ENCODE measurements at regions not wholly inside any gene's neighbourhood (a gene's known extent, or its start where the extent isn't known, plus 50 kb on each side); places are given as distances from the start of the nearest gene placed in this dataset.

DNA sequence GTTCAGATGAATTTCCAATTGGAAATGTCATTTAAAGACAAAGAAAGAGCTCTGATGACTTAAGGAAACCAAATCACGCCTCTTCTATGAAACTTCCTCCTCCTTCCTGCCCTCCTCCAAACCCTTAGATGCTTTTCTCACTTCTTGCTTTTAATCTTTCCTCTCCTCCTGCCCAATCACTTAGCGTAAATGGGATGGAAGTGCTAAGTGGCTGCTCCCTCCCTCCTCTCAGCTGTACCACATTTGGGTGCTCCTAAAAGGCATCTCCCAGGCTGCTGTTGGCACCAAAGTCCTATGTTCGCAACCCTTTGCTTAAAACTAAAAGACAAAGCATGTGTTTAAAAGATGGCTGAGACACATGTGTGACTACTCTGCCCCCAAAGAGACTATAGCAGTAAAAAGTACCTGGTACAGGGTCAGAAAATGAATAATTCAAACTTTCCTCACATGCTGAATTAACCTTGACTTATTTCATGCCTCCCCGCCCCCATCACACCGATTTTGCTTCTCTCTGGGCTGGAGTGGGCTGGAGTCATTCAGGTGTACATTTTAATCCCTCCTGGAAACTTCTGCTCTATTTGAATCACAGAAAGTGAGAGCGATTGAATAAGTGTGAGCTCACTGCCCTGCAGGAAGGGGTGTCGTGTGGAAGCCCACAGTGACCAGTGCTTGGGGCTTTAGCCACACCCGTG, 59.2 kb upstream of the KLF7 start:
- H3K9me3 ChIP-seq (ENCODE audit: insufficient read depth, low read length): no peaks in the 10 kb centered on the region
- no peaks in the 10 kb centered on the region for H3K27me3 ChIP-seq (ENCODE audit: insufficient read depth, insufficient read length)
- TF ChIP-seq SUZ12 (IDR thresholded peaks at IDR 0.05; ENCODE audit: extremely low read depth, insufficient read depth, insufficient read length): no peak
- H3K36me3 ChIP-seq (ENCODE audit: insufficient read depth, insufficient read length, low read length): no peaks in the 10 kb centered on the region
- no peak for DNase-seq (ENCODE audit: low read depth, low spot score)
- no peak overlapping the region for H3K9ac ChIP-seq (ENCODE audit: insufficient read length, low read depth)
- peaks cover 2% of the 10 kb centered on the region for H3K4me1 ChIP-seq (ENCODE audit: insufficient read depth, insufficient read length)
- H3K4me3 ChIP-seq (ENCODE audit: insufficient read length, low read depth): no peak overlapping the region

DNA sequence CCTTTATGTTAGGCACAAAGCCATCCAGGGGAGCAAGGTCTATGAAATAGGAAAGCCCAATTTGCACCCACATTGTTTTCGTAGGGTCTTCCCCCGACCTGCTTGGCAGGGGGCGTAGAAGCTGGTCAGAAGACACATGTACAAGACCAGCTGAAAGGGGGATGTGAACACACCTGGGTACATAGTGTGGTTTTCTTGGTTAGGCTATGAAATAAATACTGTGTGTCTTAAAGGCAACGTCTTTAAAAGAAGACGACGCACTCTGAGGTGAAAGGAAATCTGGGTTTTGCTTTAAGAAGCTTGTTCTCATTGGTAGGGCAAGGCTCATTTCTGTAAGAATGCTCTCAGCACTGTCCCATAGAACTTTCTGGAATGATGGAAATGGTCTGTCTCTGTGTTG, 60.0 kb upstream of the KLF7 start:
- DNase-seq (ENCODE audit: low read depth, low spot score): no peak
- Histone ChIP-seq H3K4me1 (ENCODE audit: insufficient read depth, insufficient read length) (peaks cover 2% of the 10 kb centered on the region), H3K9ac (ENCODE audit: insufficient read length, low read depth) (no peak overlapping the region), H3K27me3 (ENCODE audit: insufficient read depth, insufficient read length) (no peaks in the 10 kb centered on the region), H3K36me3 (ENCODE audit: insufficient read depth, insufficient read length, low read length) (no peaks in the 10 kb centered on the region), H3K4me3 (ENCODE audit: insufficient read length, low read depth) (no peak overlapping the region), H3K9me3 (ENCODE audit: insufficient read depth, low read length) (no peaks in the 10 kb centered on the region)
- TF ChIP-seq YY1 (IDR thresholded peaks at IDR 0.05; ENCODE audit: insufficient read depth, insufficient read length) (no peak), SUZ12 (IDR thresholded peaks at IDR 0.05; ENCODE audit: extremely low read depth, insufficient read depth, insufficient read length) (no peak), ZNF274 (IDR thresholded peaks at IDR 0.05; ENCODE audit: low read depth, low read length) (no peak)

DNA sequence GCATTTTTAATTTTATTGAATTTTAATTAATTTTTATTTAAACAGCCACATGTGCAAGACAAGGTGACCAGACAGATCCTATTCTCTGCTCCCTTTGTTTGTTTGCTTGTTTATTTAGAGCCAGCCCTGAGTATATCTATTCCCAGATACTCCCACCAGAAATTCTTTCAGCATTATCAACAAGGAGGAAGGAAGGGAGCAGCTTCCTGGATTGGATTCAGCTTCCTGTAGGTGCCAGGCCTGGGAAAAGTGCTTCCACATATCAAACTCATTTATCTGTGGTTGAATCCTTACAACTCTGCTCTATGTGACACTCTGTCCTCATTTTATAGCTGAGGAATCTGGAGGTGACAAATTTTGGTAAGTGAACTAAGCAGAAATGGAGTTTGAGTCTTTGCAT, 60.5 kb upstream of the KLF7 start:
- Histone ChIP-seq H3K36me3 (ENCODE audit: insufficient read depth, insufficient read length, low read length) (no peaks in the 10 kb centered on the region), H3K4me1 (ENCODE audit: insufficient read depth, insufficient read length) (peaks cover 2% of the 10 kb centered on the region), H3K4me3 (ENCODE audit: insufficient read length, low read depth) (no peak overlapping the region), H3K9me3 (ENCODE audit: insufficient read depth, low read length) (no peaks in the 10 kb centered on the region), H3K9ac (ENCODE audit: insufficient read length, low read depth) (no peak overlapping the region), H3K27me3 (ENCODE audit: insufficient read depth, insufficient read length) (no peaks in the 10 kb centered on the region)
- DNase-seq (ENCODE audit: low read depth, low spot score): no peak
- no peak for TF ChIP-seq YY1 (IDR thresholded peaks at IDR 0.05; ENCODE audit: insufficient read depth, insufficient read length)
- no peak for TF ChIP-seq SUZ12 (IDR thresholded peaks at IDR 0.05; ENCODE audit: extremely low read depth, insufficient read depth, insufficient read length)
- no peak for TF ChIP-seq ZNF274 (IDR thresholded peaks at IDR 0.05; ENCODE audit: low read depth, low read length)

DNA sequence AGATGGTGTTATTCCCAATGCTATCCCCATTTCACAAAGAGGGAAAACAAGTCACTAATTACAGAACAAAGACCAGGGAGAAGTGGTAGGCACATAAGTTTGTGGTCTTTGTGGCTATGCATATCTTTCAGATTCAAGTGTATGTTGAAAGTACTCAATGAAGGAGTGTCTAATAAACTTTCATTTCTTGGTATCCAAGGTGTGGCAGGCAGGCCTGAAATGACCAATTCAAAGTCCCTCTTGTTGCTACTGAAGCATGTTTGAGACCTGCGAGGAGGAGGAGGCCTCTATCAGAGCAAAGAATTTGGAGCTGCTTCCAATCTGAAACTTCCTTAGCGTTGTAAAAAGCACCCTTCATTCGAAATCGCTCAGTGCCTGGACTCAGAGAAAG, 60.9 kb upstream of the KLF7 start:
- Histone ChIP-seq H3K9ac (ENCODE audit: insufficient read length, low read depth) (no peak overlapping the region), H3K36me3 (ENCODE audit: insufficient read depth, insufficient read length, low read length) (no peaks in the 10 kb centered on the region), H3K9me3 (ENCODE audit: insufficient read depth, low read length) (no peaks in the 10 kb centered on the region), H3K4me1 (ENCODE audit: insufficient read depth, insufficient read length) (peaks cover 5% of the 10 kb centered on the region), H3K27me3 (ENCODE audit: insufficient read depth, insufficient read length) (no peaks in the 10 kb centered on the region), H3K4me3 (ENCODE audit: insufficient read length, low read depth) (no peak overlapping the region)
- no peak for TF ChIP-seq YY1 (IDR thresholded peaks at IDR 0.05; ENCODE audit: insufficient read depth, insufficient read length)
- TF ChIP-seq ZNF274 (IDR thresholded peaks at IDR 0.05; ENCODE audit: low read depth, low read length): no peak
- TF ChIP-seq SUZ12 (IDR thresholded peaks at IDR 0.05; ENCODE audit: extremely low read depth, insufficient read depth, insufficient read length): no peak
- DNase-seq (ENCODE audit: low read depth, low spot score): no peak

DNA sequence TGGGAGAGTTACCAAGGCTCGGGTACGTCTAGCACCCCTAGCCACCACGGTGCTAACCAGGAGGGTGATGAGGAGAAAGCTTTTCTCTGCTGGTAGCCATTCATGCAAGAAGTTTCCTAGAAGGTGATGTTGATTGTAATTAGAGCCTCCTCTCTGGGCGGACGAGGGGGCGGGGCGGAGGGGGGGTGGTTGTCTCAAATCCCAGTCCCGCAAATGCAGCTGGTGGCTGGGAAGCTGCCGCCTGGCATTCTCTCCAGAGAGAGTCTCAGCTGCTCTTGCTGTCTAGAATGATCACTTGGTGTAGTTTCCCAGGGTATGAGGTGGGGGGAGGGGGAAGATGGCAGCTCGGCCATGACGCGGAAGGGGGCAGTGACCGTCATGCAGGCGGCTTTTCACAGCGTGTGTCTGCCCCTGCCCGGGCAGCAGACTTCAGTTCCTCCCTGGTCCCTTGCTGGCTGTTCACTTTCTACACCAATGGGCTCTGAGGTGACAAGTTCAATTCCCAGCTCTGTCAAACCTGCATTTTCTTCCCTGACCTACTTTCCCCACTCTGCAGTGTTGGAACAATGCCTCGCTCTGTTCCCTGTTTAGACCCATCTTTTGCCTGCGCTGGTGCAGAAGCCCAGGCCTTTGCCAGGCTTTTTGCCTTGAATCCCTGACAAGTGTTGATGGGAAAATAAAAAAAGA, 61.5 kb upstream of the KLF7 start:
- TF ChIP-seq ZNF274 (IDR thresholded peaks at IDR 0.05; ENCODE audit: low read depth, low read length): no peak
- TF ChIP-seq YY1 (IDR thresholded peaks at IDR 0.05; ENCODE audit: insufficient read depth, insufficient read length): peak; percentile 42
- H3K9me3 ChIP-seq (ENCODE audit: insufficient read depth, low read length): no peaks in the 10 kb centered on the region
- peak; percentile 57 for DNase-seq (ENCODE audit: low read depth, low spot score)
- peaks cover 5% of the 10 kb centered on the region for H3K4me1 ChIP-seq (ENCODE audit: insufficient read depth, insufficient read length)
- peak overlapping the region; percentile 12 for H3K4me3 ChIP-seq (ENCODE audit: insufficient read length, low read depth)
- H3K27me3 ChIP-seq (ENCODE audit: insufficient read depth, insufficient read length): no peaks in the 10 kb centered on the region
- peak overlapping the region; percentile 14 for H3K9ac ChIP-seq (ENCODE audit: insufficient read length, low read depth)
- no peaks in the 10 kb centered on the region for H3K36me3 ChIP-seq (ENCODE audit: insufficient read depth, insufficient read length, low read length)

DNA sequence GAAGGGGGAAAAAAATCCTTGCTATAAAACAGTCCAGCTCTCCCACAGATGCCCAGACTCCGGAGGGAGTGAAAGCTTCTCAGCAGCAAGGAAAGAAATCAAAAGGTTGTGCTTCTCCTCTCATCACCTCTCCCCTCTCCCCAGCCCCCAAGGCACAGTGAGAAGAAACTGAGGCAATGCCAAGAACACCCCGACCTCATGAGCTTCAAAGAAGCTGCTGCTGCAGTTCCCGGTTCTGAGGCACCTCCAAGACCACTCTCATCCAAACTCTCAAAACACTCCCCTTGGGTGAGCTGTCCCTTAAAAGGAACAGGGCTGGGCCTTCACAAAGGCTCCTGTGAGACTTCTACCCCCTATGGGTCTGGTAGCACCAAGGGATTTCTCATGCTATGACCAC, 62.0 kb upstream of the KLF7 start:
- H3K27me3 ChIP-seq (ENCODE audit: insufficient read depth, insufficient read length): no peaks in the 10 kb centered on the region
- TF ChIP-seq YY1 (IDR thresholded peaks at IDR 0.05; ENCODE audit: insufficient read depth, insufficient read length): no peak
- no peak for TF ChIP-seq SUZ12 (IDR thresholded peaks at IDR 0.05; ENCODE audit: extremely low read depth, insufficient read depth, insufficient read length)
- no peak for TF ChIP-seq ZNF274 (IDR thresholded peaks at IDR 0.05; ENCODE audit: low read depth, low read length)
- H3K4me3 ChIP-seq (ENCODE audit: insufficient read length, low read depth): no peak overlapping the region
- DNase-seq (ENCODE audit: low read depth, low spot score): no peak
- H3K9me3 ChIP-seq (ENCODE audit: insufficient read depth, low read length): no peaks in the 10 kb centered on the region
- H3K36me3 ChIP-seq (ENCODE audit: insufficient read depth, insufficient read length, low read length): no peaks in the 10 kb centered on the region
- peaks cover 5% of the 10 kb centered on the region for H3K4me1 ChIP-seq (ENCODE audit: insufficient read depth, insufficient read length)
- H3K9ac ChIP-seq (ENCODE audit: insufficient read length, low read depth): peak overlapping the region; percentile 14

DNA sequence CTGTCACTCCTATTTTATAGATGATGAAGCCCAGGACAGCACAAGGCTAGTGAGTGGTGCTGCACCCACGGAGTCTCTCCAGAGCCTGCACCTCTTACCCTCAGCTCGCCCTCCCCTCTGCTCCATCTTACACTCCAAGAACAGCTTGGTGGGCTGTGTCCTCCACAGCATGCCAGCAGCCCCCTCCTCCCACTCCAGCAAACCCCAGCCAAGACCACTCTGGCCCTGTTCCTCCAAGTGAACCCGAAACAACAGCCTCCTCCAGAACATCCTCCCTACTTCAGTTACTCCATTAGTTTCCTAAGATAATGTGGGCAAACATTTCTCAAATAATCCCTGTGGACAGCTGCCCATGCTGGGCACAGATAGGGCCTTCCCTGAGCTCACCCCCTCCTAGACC, 62.7 kb upstream of the KLF7 start:
- H3K27me3 ChIP-seq (ENCODE audit: insufficient read depth, insufficient read length): no peaks in the 10 kb centered on the region
- H3K36me3 ChIP-seq (ENCODE audit: insufficient read depth, insufficient read length, low read length): no peaks in the 10 kb centered on the region
- H3K4me1 ChIP-seq (ENCODE audit: insufficient read depth, insufficient read length): peaks cover 5% of the 10 kb centered on the region
- H3K4me3 ChIP-seq (ENCODE audit: insufficient read length, low read depth): no peak overlapping the region
- H3K9ac ChIP-seq (ENCODE audit: insufficient read length, low read depth): no peak overlapping the region
- DNase-seq (ENCODE audit: low read depth, low spot score): no peak
- TF ChIP-seq ZNF274 (IDR thresholded peaks at IDR 0.05; ENCODE audit: low read depth, low read length) (no peak), YY1 (IDR thresholded peaks at IDR 0.05; ENCODE audit: insufficient read depth, insufficient read length) (no peak), SUZ12 (IDR thresholded peaks at IDR 0.05; ENCODE audit: extremely low read depth, insufficient read depth, insufficient read length) (no peak)
- no peaks in the 10 kb centered on the region for H3K9me3 ChIP-seq (ENCODE audit: insufficient read depth, low read length)

All from NT2/D1 (cell line).